WTC11 (cell line): ENCODE measurements at regions not wholly inside any gene's neighbourhood (a gene's known extent, or its start where the extent isn't known, plus 50 kb on each side); places are given as distances from the start of the nearest gene placed in this dataset.

Experiments used
- ATAC-seq: fragments of 200-7000 bp; cut with Tn5 transposase; 2 replicates; pipeline ENCODE4 v1.10.0; 2021; ENCODE audit warnings: mild to moderate bottlenecking, moderate library complexity
- CTCF ChIA-PET: fragments of 300-600 bp; sonication (Branson Sonifier 250); formaldehyde crosslinking; loops from one replicate; lab custom pipeline; 2021; ENCODE audit warnings: antibody characterized with exemption; lab: Charles Lee
- POLR2A ChIA-PET: fragments of 350-600 bp; sonication (Branson Sonifier 250); formaldehyde crosslinking; loops from one replicate; lab custom pipeline; 2021; ENCODE audit warnings: antibody characterized with exemption; lab: Charles Lee
- DNase-seq: peaks from one replicate; pipeline ENCODE4 v3.0.0; 2021; ENCODE audit warnings: low spot score
- H3K27ac Mint-ChIP-seq: 2 replicates; pipeline ENCODE4 v1.8.0; 2021; ENCODE audit warnings: mixed read lengths
- H3K27me3 Mint-ChIP-seq: 2 replicates; pipeline ENCODE4 v1.8.0; 2021; ENCODE audit warnings: low read depth, mild to moderate bottlenecking, moderate library complexity, mixed read lengths
- H3K36me3 Mint-ChIP-seq: 2 replicates; pipeline ENCODE4 v1.8.0; 2021; ENCODE audit warnings: mixed read lengths
- H3K4me1 Mint-ChIP-seq: 2 replicates; pipeline ENCODE4 v1.8.0; 2022; ENCODE audit warnings: mixed read lengths
- H3K4me3 Mint-ChIP-seq: 2 replicates; pipeline ENCODE4 v1.8.0; 2021; ENCODE audit warnings: mild to moderate bottlenecking, moderate library complexity, mixed read lengths
- H3K9me3 Mint-ChIP-seq: 2 replicates; pipeline ENCODE4 v1.8.0; 2021; ENCODE audit warnings: mixed read lengths
- FOXJ3 ChIP-seq: sonication (generic); formaldehyde crosslinking; IDR thresholded peaks from 2 replicates; pipeline ENCODE4 v1.9.0; 2021; ENCODE audit warnings: missing genetic modification reagents, mild to moderate bottlenecking, borderline replicate concordance
- GRHL2 ChIP-seq: fragments of 250-450 bp; sonication (Bioruptor Pico); IDR thresholded peaks from 2 replicates; pipeline ENCODE4 v1.8.0; 2022; ENCODE audit warnings: mild to moderate bottlenecking, moderate library complexity; ENCODE audit not compliant: insufficient replicate concordance, severe bottlenecking
- NR1H2 ChIP-seq: sonication (generic); formaldehyde crosslinking; IDR thresholded peaks from 2 replicates; pipeline ENCODE4 v1.9.0; 2021; ENCODE audit warnings: mild to moderate bottlenecking, moderate library complexity, missing genetic modification reagents
- ZBTB21 ChIP-seq: sonication (generic); formaldehyde crosslinking; IDR thresholded peaks from 2 replicates; pipeline ENCODE4 v1.8.1; 2023; ENCODE audit warnings: mild to moderate bottlenecking, missing genetic modification reagents, borderline replicate concordance
- ZNF263 ChIP-seq: sonication (generic); formaldehyde crosslinking; IDR thresholded peaks from 2 replicates; pipeline ENCODE4 v1.8.1; 2022; ENCODE audit warnings: low read depth, mild to moderate bottlenecking, moderate library complexity, missing genetic modification reagents
- ZNF317 ChIP-seq: sonication (generic); formaldehyde crosslinking; IDR thresholded peaks from 2 replicates; pipeline ENCODE4 v1.8.1; 2023; ENCODE audit warnings: low read depth, mild to moderate bottlenecking, moderate library complexity, missing genetic modification reagents, borderline replicate concordance
- ZNF416 ChIP-seq: fragments of 250-450 bp; sonication (Bioruptor Pico); IDR thresholded peaks from 2 replicates; pipeline ENCODE4 v1.9.0; 2021; ENCODE audit warnings: mild to moderate bottlenecking, inconsistent platforms
- ZNF671 ChIP-seq: fragments of 250-450 bp; sonication (Bioruptor Pico); IDR thresholded peaks from 2 replicates; pipeline ENCODE4 v1.8.0; 2021; ENCODE audit warnings: mild to moderate bottlenecking
- TF ChIP-seq, protein P1 (sequence below): fragments of 250-450 bp; sonication (Bioruptor Pico); IDR thresholded peaks from 2 replicates; pipeline ENCODE4 v1.9.0; 2021; ENCODE audit warnings: mild to moderate bottlenecking, borderline replicate concordance
- TF ChIP-seq, protein P2 (sequence below): sonication (generic); formaldehyde crosslinking; IDR thresholded peaks from 2 replicates; pipeline ENCODE4 v1.8.0; 2023; ENCODE audit warnings: missing genetic modification reagents
- TF ChIP-seq, protein P3 (sequence below): sonication (generic); formaldehyde crosslinking; IDR thresholded peaks from 2 replicates; pipeline ENCODE4 v1.8.0; 2022; ENCODE audit warnings: mild to moderate bottlenecking, missing genetic modification reagents
- TF ChIP-seq, protein P4 (sequence below): fragments of 250-450 bp; sonication (Bioruptor Pico); IDR thresholded peaks from 2 replicates; pipeline ENCODE4 v1.9.0; 2021; ENCODE audit warnings: mild to moderate bottlenecking
- TF ChIP-seq, protein P5 (sequence below): sonication (generic); formaldehyde crosslinking; IDR thresholded peaks from 2 replicates; pipeline ENCODE4 v1.8.0; 2022; ENCODE audit warnings: mild to moderate bottlenecking, missing genetic modification reagents
- TF ChIP-seq, protein P6 (sequence below): fragments of 250-450 bp; sonication (Bioruptor Pico); IDR thresholded peaks from 2 replicates; pipeline ENCODE4 v1.9.0; 2021; ENCODE audit warnings: mild to moderate bottlenecking
- TF ChIP-seq, protein P7 (sequence below): sonication (generic); formaldehyde crosslinking; IDR thresholded peaks from 2 replicates; pipeline ENCODE4 v1.8.1; 2023; ENCODE audit warnings: mild to moderate bottlenecking, missing genetic modification reagents, borderline replicate concordance

DNA sequence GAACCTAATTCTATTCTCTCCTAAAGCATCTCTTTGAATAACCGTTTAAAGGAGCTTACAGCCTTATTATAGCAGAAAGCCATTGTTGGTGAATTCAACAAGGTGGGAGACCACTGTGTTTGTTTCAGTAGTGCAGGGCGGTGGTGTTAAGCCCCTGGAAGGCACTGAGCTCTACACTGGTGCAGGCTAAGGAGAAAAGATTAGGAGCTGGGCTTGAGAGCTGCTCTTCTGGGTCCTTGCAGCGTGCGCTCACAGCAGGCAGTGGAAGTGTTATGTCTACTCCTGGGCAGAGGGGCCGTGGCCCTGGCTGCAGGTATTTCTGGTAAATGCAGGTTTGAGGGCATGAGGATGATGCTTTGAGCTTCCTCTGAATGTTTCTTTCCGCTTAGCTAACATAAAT, 361.2 kb downstream of the RNF144B start:
- CTCF ChIA-PET: interaction anchor here (1.0 to 1.3 kb wide), 4 partner anchors 73 to 243 kb away, joined by 3 to 5 read pairs (median 4); no protein-coding TSS in a partner anchor
- H3K36me3 Mint-ChIP-seq: no peaks in the 10 kb centered on the region
- TF ChIP-seq, protein P1, sequence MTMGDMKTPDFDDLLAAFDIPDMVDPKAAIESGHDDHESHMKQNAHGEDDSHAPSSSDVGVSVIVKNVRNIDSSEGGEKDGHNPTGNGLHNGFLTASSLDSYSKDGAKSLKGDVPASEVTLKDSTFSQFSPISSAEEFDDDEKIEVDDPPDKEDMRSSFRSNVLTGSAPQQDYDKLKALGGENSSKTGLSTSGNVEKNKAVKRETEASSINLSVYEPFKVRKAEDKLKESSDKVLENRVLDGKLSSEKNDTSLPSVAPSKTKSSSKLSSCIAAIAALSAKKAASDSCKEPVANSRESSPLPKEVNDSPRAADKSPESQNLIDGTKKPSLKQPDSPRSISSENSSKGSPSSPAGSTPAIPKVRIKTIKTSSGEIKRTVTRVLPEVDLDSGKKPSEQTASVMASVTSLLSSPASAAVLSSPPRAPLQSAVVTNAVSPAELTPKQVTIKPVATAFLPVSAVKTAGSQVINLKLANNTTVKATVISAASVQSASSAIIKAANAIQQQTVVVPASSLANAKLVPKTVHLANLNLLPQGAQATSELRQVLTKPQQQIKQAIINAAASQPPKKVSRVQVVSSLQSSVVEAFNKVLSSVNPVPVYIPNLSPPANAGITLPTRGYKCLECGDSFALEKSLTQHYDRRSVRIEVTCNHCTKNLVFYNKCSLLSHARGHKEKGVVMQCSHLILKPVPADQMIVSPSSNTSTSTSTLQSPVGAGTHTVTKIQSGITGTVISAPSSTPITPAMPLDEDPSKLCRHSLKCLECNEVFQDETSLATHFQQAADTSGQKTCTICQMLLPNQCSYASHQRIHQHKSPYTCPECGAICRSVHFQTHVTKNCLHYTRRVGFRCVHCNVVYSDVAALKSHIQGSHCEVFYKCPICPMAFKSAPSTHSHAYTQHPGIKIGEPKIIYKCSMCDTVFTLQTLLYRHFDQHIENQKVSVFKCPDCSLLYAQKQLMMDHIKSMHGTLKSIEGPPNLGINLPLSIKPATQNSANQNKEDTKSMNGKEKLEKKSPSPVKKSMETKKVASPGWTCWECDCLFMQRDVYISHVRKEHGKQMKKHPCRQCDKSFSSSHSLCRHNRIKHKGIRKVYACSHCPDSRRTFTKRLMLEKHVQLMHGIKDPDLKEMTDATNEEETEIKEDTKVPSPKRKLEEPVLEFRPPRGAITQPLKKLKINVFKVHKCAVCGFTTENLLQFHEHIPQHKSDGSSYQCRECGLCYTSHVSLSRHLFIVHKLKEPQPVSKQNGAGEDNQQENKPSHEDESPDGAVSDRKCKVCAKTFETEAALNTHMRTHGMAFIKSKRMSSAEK (CRISPR knock-in tag): no peak
- no peak for TF ChIP-seq ZBTB21 (CRISPR knock-in tag)
- no peak for TF ChIP-seq ZNF671 (CRISPR knock-in tag)
- TF ChIP-seq, protein P2, sequence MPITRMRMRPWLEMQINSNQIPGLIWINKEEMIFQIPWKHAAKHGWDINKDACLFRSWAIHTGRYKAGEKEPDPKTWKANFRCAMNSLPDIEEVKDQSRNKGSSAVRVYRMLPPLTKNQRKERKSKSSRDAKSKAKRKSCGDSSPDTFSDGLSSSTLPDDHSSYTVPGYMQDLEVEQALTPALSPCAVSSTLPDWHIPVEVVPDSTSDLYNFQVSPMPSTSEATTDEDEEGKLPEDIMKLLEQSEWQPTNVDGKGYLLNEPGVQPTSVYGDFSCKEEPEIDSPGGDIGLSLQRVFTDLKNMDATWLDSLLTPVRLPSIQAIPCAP (CRISPR knock-in tag): no peak
- TF ChIP-seq FOXJ3 (CRISPR knock-in tag): no peak
- no peak for TF ChIP-seq GRHL2 (CRISPR knock-in tag)
- TF ChIP-seq ZNF416 (CRISPR knock-in tag): no peak
- TF ChIP-seq, protein P3, sequence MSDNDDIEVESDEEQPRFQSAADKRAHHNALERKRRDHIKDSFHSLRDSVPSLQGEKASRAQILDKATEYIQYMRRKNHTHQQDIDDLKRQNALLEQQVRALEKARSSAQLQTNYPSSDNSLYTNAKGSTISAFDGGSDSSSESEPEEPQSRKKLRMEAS (CRISPR knock-in tag): no peak
- TF ChIP-seq ZNF317 (CRISPR knock-in tag): no peak
- TF ChIP-seq, protein P4, sequence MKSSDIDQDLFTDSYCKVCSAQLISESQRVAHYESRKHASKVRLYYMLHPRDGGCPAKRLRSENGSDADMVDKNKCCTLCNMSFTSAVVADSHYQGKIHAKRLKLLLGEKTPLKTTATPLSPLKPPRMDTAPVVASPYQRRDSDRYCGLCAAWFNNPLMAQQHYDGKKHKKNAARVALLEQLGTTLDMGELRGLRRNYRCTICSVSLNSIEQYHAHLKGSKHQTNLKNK (CRISPR knock-in tag): no peak
- TF ChIP-seq ZNF263: no peak
- TF ChIP-seq NR1H2 (CRISPR knock-in tag): no peak
- TF ChIP-seq, protein P5, sequence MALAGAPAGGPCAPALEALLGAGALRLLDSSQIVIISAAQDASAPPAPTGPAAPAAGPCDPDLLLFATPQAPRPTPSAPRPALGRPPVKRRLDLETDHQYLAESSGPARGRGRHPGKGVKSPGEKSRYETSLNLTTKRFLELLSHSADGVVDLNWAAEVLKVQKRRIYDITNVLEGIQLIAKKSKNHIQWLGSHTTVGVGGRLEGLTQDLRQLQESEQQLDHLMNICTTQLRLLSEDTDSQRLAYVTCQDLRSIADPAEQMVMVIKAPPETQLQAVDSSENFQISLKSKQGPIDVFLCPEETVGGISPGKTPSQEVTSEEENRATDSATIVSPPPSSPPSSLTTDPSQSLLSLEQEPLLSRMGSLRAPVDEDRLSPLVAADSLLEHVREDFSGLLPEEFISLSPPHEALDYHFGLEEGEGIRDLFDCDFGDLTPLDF: no peak
- TF ChIP-seq, protein P6, sequence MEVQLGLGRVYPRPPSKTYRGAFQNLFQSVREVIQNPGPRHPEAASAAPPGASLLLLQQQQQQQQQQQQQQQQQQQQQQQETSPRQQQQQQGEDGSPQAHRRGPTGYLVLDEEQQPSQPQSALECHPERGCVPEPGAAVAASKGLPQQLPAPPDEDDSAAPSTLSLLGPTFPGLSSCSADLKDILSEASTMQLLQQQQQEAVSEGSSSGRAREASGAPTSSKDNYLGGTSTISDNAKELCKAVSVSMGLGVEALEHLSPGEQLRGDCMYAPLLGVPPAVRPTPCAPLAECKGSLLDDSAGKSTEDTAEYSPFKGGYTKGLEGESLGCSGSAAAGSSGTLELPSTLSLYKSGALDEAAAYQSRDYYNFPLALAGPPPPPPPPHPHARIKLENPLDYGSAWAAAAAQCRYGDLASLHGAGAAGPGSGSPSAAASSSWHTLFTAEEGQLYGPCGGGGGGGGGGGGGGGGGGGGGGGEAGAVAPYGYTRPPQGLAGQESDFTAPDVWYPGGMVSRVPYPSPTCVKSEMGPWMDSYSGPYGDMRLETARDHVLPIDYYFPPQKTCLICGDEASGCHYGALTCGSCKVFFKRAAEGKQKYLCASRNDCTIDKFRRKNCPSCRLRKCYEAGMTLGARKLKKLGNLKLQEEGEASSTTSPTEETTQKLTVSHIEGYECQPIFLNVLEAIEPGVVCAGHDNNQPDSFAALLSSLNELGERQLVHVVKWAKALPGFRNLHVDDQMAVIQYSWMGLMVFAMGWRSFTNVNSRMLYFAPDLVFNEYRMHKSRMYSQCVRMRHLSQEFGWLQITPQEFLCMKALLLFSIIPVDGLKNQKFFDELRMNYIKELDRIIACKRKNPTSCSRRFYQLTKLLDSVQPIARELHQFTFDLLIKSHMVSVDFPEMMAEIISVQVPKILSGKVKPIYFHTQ (CRISPR knock-in tag): no peak
- TF ChIP-seq, protein P7, sequence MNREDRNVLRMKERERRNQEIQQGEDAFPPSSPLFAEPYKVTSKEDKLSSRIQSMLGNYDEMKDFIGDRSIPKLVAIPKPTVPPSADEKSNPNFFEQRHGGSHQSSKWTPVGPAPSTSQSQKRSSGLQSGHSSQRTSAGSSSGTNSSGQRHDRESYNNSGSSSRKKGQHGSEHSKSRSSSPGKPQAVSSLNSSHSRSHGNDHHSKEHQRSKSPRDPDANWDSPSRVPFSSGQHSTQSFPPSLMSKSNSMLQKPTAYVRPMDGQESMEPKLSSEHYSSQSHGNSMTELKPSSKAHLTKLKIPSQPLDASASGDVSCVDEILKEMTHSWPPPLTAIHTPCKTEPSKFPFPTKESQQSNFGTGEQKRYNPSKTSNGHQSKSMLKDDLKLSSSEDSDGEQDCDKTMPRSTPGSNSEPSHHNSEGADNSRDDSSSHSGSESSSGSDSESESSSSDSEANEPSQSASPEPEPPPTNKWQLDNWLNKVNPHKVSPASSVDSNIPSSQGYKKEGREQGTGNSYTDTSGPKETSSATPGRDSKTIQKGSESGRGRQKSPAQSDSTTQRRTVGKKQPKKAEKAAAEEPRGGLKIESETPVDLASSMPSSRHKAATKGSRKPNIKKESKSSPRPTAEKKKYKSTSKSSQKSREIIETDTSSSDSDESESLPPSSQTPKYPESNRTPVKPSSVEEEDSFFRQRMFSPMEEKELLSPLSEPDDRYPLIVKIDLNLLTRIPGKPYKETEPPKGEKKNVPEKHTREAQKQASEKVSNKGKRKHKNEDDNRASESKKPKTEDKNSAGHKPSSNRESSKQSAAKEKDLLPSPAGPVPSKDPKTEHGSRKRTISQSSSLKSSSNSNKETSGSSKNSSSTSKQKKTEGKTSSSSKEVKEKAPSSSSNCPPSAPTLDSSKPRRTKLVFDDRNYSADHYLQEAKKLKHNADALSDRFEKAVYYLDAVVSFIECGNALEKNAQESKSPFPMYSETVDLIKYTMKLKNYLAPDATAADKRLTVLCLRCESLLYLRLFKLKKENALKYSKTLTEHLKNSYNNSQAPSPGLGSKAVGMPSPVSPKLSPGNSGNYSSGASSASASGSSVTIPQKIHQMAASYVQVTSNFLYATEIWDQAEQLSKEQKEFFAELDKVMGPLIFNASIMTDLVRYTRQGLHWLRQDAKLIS (CRISPR knock-in tag): no peak
- no peaks in the 10 kb centered on the region for H3K27me3 Mint-ChIP-seq
- peaks cover 11% of the 10 kb centered on the region for H3K9me3 Mint-ChIP-seq
- H3K4me1 Mint-ChIP-seq: peaks cover 46% of the 10 kb centered on the region
- DNase-seq (no peak), ATAC-seq (peak; percentile 21; the same call in 1 of the 2 replicates)
- H3K27ac Mint-ChIP-seq: no peak overlapping the region
- H3K4me3 Mint-ChIP-seq: no peak overlapping the region
- POLR2A ChIA-PET: no interaction called here
